Stimulated activated CD8-positive, alpha-beta memory T cell treated with anti-CD3 and anti-CD28 coated beads, Interleukin-4, amount 100 ng/mL, for 48 hours (primary cell): ENCODE measurements at regions not wholly inside any gene's neighbourhood (a gene's known extent, or its start where the extent isn't known, plus 50 kb on each side); places are given as distances from the start of the nearest gene placed in this dataset.
"Not testable (repeated sequence)": the region's sequence is repeated elsewhere in the genome, so short reads cannot be mapped to it uniquely, and the experiment has no call there.

Source experiments
- DNase-seq: peaks from one replicate; pipeline ENCODE4 v3.0.0-alpha.2; 2020

- DNase-seq = no peak
Measured at GRCh38 chr1:30476911-30477459, 246.4 kb downstream of the MATN1 start.

GRCh38 chr1:30476476-30476875 lies 246.9 kb downstream of the MATN1 start:
- DNase-seq = no peak

DNA sequence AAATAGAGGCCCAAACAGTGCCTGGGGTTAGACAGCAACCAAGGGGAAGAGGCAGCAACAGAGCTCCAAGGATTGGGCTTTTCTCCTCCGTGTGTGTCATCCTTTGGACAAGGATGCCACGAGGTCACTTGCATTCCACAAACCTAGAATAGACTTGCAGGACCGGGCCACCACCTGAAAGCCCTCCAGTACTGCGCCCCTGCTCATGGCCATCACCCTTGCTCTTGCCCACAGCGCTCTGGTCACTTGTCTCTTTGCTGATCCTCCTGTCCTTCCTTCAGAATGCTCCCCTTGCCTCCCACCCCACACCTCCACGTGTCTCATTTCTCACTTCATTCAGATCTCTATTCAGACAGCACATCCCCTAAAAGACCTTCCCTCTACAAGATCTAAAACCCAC lies 247.4 kb downstream of the MATN1 start:
- no peak for DNase-seq

GRCh38 chr1:30475201-30475600 lies 248.2 kb downstream of the MATN1 start:
- DNase-seq = no peak

- no peak for DNase-seq
Measured at GRCh38 chr1:30474818-30475200, 248.6 kb downstream of the MATN1 start.

DNA sequence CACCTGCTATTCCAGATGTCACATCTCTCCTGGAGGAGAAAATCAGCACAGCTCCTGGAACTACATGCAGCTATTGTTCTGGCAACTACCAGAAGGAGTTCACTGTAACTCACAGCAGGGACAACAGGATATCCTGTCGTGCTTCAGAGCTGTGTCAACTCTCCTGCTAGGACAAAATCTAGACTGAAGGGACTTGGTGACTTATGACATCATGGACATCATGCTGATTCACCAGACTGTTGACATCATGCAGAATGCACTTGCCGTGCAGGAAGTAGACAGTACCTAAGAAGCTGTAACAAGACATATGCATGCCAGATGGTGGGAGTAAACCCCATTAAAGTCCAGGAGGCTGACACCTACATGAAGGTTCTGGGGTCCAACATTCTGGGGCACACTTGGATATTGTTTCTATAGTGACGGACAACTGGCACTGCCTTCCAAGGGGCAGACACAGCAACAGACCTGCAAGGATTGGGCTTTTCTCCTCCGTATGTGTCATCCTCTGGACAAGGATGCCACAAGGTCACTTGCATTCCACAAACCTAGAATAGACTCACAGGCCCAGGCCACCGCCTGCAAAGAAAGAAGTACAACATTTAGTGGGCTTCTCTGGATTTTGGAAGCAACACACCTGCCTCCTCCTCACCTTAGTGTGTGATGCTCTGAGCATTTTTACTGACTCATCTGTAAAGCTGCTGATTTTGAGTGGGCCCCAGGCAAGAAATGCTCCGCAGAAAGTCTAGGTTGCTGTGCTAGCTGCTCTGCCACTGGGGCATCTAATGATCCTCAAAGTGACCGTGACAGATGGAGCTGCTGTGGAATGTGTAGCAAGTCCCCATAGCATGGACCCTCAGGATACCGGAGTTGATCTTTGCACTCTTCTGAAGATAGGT lies 249.2 kb downstream of the MATN1 start:
- no peak for DNase-seq

GRCh38 chr1:30472526-30472925 lies 250.9 kb downstream of the MATN1 start:
- no peak for DNase-seq

DNA sequence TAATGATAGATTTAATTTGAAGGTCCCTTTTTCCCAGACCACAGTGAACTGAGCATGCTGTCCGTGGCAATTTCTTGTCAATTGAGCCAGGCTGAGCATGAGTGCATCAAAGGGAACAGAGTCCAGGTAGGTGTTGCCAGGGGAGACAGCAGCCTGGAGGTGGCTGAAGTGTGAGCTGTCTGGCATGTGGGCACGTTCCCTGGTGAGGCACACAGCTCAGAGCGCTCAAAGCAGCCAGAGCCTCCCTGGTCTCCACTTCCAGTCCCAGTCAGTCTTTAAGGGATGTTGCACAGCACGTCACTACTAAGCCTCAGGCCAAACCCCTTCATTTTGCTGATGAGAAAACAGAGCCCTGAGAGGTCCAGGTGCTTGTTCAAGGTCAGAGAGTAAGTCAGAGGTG lies 251.4 kb downstream of the MATN1 start:
- DNase-seq = no peak

DNA sequence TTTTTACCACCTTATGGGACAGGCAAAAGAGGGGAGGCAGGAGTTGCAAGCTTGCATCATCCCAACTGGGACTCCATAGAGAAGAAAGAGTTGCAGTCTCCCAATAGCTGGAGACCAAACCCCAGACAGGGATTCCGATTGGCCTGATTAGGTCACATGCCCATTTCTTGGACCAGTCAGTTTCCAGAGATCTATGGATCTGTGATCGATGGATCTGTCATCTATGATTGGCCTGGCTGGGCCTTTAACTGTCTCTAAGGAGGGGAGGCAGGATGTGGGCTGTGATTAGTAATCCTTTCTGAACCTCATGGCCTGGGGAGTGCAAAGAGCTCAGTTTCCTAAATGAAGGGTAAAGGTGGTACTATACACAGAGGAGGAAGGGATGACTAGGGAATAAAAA lies 252.1 kb downstream of the MATN1 start:
- no peak for DNase-seq

DNA sequence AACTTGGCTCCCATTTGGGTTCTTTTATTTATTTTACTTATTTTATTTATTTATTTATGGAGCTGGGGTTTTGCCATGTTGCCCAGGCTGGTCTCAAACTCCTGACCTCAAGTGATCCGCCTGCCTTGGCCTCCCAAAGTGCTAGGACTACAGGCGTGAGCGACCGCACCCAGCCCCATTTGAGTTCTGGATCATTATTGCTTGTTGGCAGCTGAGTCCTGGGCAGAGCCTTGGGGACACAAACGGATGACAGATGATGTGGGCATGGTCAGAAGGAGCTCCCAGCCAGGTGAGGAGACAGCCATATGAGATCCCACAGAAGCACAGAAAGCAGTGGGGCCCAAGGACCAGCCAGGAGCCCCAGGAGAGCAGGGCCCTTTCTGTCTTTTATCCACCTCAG lies 254.0 kb downstream of the MATN1 start:
- DNase-seq = no peak

GRCh38 chr1:30467101-30467500 lies 256.3 kb downstream of the MATN1 start:
- DNase-seq = no peak

DNA sequence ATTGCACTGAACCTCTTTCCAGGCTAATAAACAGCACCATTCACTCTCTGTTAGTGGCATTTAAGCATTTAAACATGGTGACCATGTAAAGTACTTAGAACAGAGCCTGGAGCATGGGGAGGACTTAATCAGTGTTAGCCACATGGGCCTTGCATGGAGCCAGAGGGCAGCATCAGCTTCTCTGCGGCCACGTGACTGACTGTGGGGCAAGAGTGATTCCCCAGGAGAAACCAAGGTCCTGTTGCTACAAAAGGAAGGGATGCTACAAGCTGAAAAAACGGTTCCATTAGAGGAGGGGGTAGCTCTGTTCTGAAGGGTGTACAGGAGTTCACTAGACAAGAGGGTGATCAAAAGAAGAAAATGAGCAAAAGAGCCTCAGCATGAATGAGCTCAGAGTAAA lies 256.8 kb downstream of the MATN1 start:
- DNase-seq = no peak

GRCh38 chr1:30466026-30466425 lies 257.4 kb downstream of the MATN1 start:
- no peak for DNase-seq

GRCh38 chr1:30465096-30465495 lies 258.3 kb downstream of the MATN1 start:
- no peak for DNase-seq

- DNase-seq = no peak
Measured at GRCh38 chr1:30464187-30464617, 259.2 kb downstream of the MATN1 start.

DNA sequence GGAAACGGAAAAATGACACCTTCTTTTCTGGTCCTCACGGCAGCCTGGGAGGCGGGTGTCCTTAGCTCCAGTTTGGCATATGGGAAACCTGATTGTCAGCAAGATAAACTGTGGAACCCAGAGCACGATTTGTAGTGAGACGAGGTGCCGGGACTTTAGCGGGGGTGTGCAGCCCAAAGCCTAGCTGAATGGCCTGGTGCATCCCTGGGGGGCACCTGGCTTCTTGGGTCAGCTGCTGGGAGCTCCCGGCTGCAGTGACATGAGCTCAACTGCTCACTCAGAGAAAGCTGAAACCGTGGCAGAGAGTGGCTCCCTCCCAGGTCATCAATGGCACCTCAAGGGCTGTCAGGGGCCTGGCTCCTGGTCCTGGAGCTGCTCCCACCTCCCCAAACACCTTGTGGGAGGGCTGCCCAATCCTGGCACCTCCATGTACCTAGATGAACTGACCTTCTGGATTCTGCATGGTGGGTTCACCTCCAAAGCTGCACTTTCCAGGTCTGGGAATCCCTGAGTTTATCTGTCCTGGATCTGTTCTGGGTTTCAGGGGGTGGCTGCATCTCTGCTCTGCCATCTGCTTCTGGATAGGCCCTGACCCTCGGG lies 260.5 kb downstream of the MATN1 start:
- no peak for DNase-seq

DNA sequence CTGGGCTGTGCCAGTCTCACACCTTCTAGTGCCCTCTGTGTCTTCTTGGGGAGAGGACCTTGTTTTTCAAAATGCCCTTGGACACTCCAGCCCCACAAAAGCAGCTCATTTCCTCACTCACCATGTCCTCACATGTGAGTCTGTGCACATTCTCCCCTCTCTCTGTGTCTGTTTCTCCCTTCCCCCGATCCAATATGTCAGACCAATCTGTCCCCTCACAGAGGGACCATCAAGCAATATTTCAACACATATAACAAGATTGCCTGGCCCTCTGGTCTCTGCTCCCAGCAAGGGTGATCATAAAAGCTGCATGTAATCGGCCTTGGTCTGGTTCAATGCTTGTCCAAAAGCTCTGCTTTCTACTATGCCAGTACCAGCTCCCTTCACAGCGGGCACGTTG lies 261.2 kb downstream of the MATN1 start:
- no peak for DNase-seq

DNA sequence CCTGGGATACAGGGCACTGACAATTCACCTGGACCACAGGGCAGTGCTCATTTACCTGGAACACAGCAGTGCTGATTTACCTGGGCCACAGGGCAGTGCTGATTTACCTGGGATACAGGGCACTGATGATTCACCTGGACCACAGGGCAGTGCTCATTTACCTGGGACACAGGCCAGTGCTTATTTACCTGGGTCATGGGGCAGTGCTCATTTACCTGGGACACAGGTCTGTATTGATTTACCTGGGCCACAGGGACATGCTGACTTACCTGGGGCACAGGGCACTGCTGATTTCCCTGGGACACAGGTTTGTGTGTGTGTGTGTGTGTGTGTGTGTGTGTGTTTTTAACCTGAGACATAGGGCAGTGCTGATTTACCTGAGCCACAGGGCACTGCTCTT lies 261.7 kb downstream of the MATN1 start:
- no peak for DNase-seq

DNA sequence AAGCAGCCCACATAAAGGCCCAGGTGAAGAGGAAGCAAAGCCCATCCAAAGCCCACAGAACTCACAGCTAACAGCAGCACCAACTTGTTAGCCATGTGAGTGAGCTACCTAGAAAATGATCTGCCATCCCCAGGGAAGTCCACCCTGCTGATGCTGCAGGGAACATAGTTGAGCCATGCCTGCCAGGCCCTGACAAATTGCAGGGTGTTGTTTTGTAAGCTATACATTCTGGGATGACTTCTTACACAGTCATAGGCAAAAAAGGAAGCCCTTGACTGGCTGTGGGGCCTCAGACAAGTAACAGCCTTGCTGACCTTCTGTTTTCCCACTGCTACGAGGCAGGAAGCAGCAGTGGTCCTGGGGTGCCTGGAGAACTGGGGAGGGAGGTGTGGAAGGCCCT lies 262.7 kb downstream of the MATN1 start:
- DNase-seq = no peak

DNA sequence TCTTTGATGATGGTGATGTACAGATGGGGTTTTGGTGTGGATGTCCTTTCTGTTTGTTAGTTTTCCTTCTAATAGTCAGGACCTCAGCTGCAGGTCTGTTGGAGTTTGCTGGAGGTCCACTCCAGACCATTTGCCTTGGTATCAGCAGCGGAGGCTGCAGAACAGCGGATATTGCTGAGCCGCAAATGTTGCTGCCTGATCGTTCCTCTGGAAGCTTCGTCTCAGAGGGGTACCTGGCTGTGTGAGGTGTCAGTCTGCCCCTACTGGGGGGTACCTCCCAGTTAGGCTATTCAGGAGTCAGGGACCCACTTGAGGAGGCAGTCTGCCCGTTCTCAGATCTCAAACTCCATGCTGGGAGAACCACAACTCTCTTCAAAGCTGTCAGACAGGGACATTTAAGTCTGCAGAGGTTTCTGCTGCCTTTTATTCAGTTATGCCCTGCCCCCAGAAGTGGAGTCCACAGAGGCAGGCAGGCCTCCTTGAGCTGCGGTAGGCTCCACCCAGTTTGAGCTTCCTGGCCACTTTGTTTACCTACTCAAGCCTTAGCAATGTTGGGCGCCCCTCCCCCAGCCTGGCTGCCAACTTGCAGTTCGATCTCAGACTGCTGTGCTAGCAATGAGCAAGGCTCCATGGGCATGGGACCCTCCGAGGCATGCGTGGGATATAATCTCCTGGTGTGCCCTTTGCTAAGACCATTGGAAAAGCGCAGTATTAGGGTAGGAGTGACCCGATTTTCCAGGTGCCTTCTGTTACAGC lies 264.5 kb downstream of the MATN1 start:
- not testable (repeated sequence) for DNase-seq

GRCh38 chr1:30452925-30453324 lies 270.5 kb downstream of the MATN1 start:
- DNase-seq = no peak

DNA sequence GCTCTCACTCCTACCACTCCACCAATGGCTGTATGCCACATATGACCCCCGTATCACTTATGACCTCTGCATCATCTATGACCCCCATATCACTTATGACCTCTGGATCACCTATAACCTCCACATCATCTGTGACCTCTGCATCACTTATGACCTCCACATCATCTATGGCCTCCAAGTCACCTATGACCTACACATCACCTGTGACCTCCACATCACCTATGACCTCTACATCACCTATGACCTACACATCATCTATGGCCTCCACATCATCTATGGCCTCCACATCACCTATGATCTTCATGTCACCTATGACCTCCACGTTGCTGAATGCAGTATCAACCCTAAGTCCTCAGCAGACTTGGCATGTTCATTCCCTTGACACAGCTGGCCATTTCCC lies 271.2 kb downstream of the MATN1 start:
- DNase-seq = no peak

DNA sequence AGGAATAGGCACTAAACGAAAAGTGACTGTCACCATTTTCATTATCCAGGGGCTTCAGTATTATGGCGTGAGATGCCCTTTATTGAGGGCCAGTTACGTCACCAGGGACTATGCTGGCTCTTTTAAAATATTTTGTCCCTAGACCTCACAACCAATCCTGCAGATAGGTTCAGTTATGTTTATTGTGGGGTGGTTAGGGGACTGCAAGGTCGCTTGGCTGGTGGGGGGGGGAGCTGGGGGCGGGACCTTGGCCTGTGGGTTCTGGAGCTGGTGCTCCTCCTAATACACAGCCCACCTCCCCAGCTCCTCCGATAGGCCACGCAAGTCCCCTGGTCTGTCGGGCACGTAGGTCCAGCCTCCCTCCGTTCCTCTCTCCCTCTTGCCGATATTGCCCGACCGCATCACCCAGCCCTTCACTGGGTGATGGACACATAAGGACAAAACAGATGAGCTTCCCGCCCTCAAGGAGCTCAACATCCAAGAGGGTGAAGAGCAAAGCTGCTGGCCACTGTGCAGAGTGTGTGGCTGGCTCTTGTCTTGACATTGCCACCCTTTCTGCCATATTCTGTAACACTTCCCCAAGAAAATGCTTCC lies 271.8 kb downstream of the MATN1 start:
- no peak for DNase-seq
